Chondrocyte (in vitro differentiated cells): ENCODE measurements at regions not wholly inside any gene's neighbourhood (a gene's known extent, or its start where the extent isn't known, plus 50 kb on each side); places are given as distances from the start of the nearest gene placed in this dataset.

Experiments
- DNase-seq: peaks from one replicate; pipeline ENCODE4 v3.0.0; 2021; ENCODE audit warnings: mixed read lengths, low spot score
- H3K27ac Mint-ChIP-seq: one replicate; pipeline ENCODE4 v1.8.0; 2021; ENCODE audit warnings: mild to moderate bottlenecking, moderate library complexity, mixed read lengths; ENCODE audit not compliant: unreplicated experiment
- H3K27me3 Mint-ChIP-seq: 2 replicates; pipeline ENCODE4 v1.8.0; 2021; ENCODE audit warnings: low read depth, mixed read lengths
- H3K36me3 Mint-ChIP-seq: 2 replicates; pipeline ENCODE4 v1.8.0; 2021; ENCODE audit warnings: low read depth, mixed read lengths
- H3K4me1 Mint-ChIP-seq: 2 replicates; pipeline ENCODE4 v1.8.0; 2021; ENCODE audit warnings: low read depth, mild to moderate bottlenecking, mixed read lengths
- H3K4me3 Mint-ChIP-seq: one replicate; pipeline ENCODE4 v1.8.0; 2021; ENCODE audit warnings: mild to moderate bottlenecking, moderate library complexity, mixed read lengths; ENCODE audit not compliant: unreplicated experiment
- H3K9me3 Mint-ChIP-seq: 2 replicates; pipeline ENCODE4 v1.8.0; 2021; ENCODE audit warnings: low read depth, mixed read lengths
- TF ChIP-seq, protein P1 (sequence below): fragments of 200-600 bp; sonication (generic); IDR thresholded peaks from 2 replicates; pipeline ENCODE4 v1.5.0; 2021; ENCODE audit warnings: antibody characterized with exemption, mild to moderate bottlenecking, moderate library complexity

DNA sequence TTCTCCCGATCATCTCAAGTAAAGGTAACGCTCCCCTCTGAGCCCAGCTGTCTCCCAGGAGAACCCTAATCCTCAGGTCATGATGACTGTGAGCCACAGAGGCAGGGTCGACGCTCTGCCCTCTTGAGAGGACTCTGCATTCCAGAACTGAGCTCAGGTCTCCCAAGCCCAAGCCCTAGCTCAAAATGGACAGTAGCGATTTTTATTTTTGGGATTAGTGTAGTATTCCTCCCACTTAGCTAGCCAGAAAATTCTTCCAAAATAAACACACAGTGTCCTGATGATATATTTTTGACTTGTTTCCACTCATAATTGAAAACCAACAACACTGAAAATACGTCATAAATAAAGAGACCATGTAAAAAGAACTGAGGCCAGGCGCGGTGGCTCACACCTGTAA is 462.0 kb upstream of the MGMT start:
- peaks cover 7% of the 10 kb centered on the region for H3K27me3 Mint-ChIP-seq
- peaks cover 2% of the 10 kb centered on the region for H3K36me3 Mint-ChIP-seq
- H3K4me1 Mint-ChIP-seq, result no peaks in the 10 kb centered on the region
- no peak overlapping the region for H3K27ac Mint-ChIP-seq
- H3K9me3 Mint-ChIP-seq, result peaks cover 20% of the 10 kb centered on the region
- no peak overlapping the region for H3K4me3 Mint-ChIP-seq
- DNase-seq, result no peak
- TF ChIP-seq, protein P1, sequence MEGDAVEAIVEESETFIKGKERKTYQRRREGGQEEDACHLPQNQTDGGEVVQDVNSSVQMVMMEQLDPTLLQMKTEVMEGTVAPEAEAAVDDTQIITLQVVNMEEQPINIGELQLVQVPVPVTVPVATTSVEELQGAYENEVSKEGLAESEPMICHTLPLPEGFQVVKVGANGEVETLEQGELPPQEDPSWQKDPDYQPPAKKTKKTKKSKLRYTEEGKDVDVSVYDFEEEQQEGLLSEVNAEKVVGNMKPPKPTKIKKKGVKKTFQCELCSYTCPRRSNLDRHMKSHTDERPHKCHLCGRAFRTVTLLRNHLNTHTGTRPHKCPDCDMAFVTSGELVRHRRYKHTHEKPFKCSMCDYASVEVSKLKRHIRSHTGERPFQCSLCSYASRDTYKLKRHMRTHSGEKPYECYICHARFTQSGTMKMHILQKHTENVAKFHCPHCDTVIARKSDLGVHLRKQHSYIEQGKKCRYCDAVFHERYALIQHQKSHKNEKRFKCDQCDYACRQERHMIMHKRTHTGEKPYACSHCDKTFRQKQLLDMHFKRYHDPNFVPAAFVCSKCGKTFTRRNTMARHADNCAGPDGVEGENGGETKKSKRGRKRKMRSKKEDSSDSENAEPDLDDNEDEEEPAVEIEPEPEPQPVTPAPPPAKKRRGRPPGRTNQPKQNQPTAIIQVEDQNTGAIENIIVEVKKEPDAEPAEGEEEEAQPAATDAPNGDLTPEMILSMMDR, result no peak

DNA sequence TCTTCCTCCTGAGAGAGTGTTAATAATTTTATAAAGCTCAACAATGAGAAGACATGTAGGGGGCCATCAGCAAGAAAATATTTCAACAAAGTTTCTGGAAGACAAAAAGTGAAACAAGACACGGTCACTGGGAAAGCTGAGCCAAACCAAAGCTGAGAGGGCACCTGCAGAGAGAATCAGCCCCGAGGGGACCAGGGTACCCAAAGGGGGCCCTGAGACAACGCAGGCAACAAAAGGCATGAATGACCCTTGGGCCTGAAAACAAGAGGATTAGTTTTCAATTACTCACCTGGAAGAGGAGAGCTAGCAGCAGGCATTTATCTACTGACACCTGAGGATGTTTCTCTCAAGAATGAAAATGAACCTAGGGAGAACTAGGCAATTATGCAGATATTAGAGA is 461.2 kb upstream of the MGMT start:
- Mint-ChIP-seq H3K9me3 (peaks cover 20% of the 10 kb centered on the region), H3K27me3 (peaks cover 7% of the 10 kb centered on the region), H3K4me3 (no peak overlapping the region), H3K27ac (no peak overlapping the region), H3K4me1 (no peaks in the 10 kb centered on the region), H3K36me3 (peaks cover 2% of the 10 kb centered on the region)
- no peak for DNase-seq
- TF ChIP-seq, protein P1, result no peak

DNA sequence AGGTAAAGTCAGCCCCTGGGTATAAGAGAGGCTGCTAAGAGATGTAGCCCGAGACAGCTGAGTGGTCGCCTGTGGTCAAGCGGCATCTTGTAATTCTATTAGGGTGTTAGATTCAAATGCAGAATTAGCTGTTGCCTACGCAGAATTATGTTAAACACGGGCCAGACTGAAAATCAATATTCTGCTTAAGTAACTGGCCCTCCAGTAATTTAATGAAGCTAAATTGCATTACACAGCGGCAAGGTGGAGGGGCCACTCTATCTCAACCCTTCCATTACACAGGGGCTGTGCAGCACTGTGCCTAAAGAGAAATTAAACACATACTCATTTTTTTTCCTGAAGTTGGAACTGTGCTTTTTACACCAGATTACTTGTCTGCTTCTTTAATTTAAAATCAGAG is 448.5 kb upstream of the MGMT start:
- Mint-ChIP-seq H3K4me3 (no peak overlapping the region), H3K36me3 (no peaks in the 10 kb centered on the region), H3K9me3 (no peaks in the 10 kb centered on the region), H3K27me3 (no peaks in the 10 kb centered on the region), H3K27ac (no peak overlapping the region), H3K4me1 (peaks cover 32% of the 10 kb centered on the region)
- TF ChIP-seq, protein P1, result no peak
- DNase-seq, result no peak

DNA sequence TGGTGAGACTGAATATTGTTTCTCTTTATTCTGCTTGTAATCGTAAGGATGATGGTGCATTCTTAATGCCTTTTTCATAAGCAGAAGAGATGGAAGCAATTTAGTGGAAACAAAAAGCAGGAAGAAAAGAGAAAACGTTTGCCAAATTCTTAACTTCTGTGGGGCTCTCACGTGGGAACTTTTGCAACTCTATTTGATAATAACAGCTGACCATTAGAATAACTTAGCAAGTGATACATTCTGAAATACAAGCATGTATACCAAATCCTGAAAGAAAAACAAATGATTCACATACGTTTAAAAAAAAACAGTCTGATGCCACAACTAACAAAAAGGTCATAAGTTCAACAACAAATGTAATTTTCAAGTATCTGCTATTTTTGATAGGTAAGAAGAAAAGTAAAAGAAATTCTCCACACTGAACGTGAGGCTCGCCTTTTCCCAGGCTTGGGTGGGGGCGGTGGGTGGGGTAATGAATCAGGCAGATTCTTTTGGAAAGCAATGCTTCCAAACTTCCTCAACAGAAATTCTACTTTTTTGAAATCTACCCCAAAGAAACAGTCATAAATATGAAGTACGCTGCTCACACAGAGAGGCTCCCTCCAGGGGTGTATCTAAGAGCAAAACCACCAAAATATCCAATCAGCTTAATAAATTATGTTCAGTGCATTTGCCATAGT is 446.2 kb upstream of the MGMT start:
- H3K4me3 Mint-ChIP-seq, result no peak overlapping the region
- peak overlapping the region; percentile 22 for H3K27ac Mint-ChIP-seq
- H3K9me3 Mint-ChIP-seq, result no peaks in the 10 kb centered on the region
- TF ChIP-seq, protein P1, result no peak
- H3K4me1 Mint-ChIP-seq, result peaks cover 35% of the 10 kb centered on the region
- peaks cover 2% of the 10 kb centered on the region for H3K27me3 Mint-ChIP-seq
- no peak for DNase-seq
- H3K36me3 Mint-ChIP-seq, result no peaks in the 10 kb centered on the region

DNA sequence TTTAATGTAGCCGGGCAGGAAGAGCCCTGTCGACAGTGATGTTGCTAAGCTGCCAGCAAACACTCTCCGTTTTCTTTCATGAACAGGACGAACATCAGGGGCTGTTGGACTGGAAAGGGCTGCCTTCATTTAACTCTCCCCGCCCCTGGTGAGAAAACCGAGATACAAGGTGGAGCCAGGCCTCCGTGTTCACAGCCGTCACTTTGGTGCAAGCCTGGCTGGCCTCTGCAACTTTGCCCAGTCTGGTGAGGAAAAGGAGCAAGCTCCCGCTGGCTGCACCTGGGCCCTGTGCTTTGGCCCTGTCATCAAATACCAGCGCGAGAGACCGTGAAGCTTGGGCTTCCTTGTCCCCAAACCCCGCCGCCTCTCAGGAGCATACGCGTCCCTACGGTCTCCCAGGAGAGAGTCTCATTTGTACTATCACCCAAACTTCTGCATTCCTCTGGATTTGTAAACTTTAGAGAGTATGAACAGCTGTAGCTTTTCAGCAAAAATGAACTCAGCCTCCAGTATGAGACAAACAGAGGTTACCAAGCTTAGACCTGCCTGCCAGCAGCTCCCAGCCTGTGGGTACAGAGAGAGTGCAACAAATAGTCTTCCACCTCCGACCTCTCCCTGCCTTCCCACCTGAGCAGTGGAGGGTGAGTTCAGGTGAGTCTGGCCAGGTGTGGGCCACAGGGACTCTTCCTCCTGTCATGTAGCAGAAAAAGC is 445.3 kb upstream of the MGMT start:
- Mint-ChIP-seq H3K27ac (peak overlapping the region; percentile 49), H3K36me3 (no peaks in the 10 kb centered on the region), H3K4me1 (peaks cover 35% of the 10 kb centered on the region), H3K27me3 (peaks cover 7% of the 10 kb centered on the region), H3K4me3 (peak overlapping the region; percentile 22), H3K9me3 (no peaks in the 10 kb centered on the region)
- TF ChIP-seq, protein P1, result no peak
- DNase-seq, result no peak
